HepG2 (cell line): ENCODE measurements at regions not wholly inside any gene's neighbourhood (a gene's known extent, or its start where the extent isn't known, plus 50 kb on each side); places are given as distances from the start of the nearest gene placed in this dataset.

Source experiments
- ATF1 ChIP-seq: IDR thresholded peaks from 2 replicates; pipeline ENCODE4 v1.6.1; 2016; ENCODE audit warnings: mild to moderate bottlenecking, control low read depth
- CREB1 ChIP-seq, 2 experiments: fragments of 450-650 bp in 1 of 2; IDR thresholded peaks; 2 replicates each; pipeline ENCODE4 v1.6.1; 2016 to 2017; ENCODE audit warnings: control low read depth in 1 of 2, mild to moderate bottlenecking in 1 of 2, missing compliant biosample characterization in 1 of 2, missing genetic modification characterization in 1 of 2
- JUND ChIP-seq: sonication (generic); formaldehyde crosslinking; IDR thresholded peaks from 2 replicates; pipeline ENCODE4 v1.8.0; 2022; ENCODE audit warnings: mild to moderate bottlenecking, missing genetic modification reagents
- PHF21A ChIP-seq: sonication (generic); formaldehyde crosslinking; IDR thresholded peaks from 2 replicates; pipeline ENCODE4 v1.5.0; 2020; ENCODE audit warnings: mild to moderate bottlenecking, missing genetic modification reagents
- ZNF280B ChIP-seq: sonication (generic); formaldehyde crosslinking; IDR thresholded peaks from 2 replicates; pipeline ENCODE4 v1.5.0; 2020; ENCODE audit warnings: missing genetic modification reagents, mild to moderate bottlenecking, borderline replicate concordance
- TF ChIP-seq, protein P1 (sequence below), 2 experiments: IDR thresholded peaks; 2 replicates each; pipeline ENCODE4 v1.6.1; 2011 to 2012; ENCODE audit warnings: low read length in 2 of 2, borderline replicate concordance in 1 of 2, low read depth in 1 of 2, mild to moderate bottlenecking in 1 of 2, moderate library complexity in 1 of 2

DNA sequence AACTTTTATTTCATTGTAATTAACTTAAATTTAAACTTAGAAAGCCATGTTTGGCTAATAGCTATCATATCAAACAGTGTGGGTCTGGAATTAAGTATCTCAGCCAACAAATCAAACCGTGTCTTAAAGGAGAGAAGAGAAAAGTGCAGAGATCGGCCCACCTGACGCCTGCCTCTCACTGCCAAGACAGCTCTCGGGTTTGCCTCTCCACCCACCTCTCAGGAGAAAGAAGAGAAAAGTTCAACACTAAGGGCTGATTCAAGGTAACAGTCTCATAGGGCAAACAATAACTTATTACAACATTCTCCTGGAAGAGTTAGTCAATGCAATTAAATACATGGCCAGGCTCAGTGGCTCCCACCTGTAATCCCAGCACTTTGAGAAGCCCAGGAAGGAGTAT lies 64.8 kb upstream of the PRR20G start:
- TF ChIP-seq ATF1 (CRISPR knock-in tag): no peak
- TF ChIP-seq CREB1 (IDR thresholded peaks at IDR 0.05): no peak
- no peak for TF ChIP-seq CREB1 (CRISPR knock-in tag; IDR thresholded peaks at IDR 0.05)
- no peak for TF ChIP-seq ZNF280B (CRISPR knock-in tag)
- no peak for TF ChIP-seq PHF21A (CRISPR knock-in tag)
- no peak for TF ChIP-seq JUND (CRISPR knock-in tag)
- TF ChIP-seq, protein P1, sequence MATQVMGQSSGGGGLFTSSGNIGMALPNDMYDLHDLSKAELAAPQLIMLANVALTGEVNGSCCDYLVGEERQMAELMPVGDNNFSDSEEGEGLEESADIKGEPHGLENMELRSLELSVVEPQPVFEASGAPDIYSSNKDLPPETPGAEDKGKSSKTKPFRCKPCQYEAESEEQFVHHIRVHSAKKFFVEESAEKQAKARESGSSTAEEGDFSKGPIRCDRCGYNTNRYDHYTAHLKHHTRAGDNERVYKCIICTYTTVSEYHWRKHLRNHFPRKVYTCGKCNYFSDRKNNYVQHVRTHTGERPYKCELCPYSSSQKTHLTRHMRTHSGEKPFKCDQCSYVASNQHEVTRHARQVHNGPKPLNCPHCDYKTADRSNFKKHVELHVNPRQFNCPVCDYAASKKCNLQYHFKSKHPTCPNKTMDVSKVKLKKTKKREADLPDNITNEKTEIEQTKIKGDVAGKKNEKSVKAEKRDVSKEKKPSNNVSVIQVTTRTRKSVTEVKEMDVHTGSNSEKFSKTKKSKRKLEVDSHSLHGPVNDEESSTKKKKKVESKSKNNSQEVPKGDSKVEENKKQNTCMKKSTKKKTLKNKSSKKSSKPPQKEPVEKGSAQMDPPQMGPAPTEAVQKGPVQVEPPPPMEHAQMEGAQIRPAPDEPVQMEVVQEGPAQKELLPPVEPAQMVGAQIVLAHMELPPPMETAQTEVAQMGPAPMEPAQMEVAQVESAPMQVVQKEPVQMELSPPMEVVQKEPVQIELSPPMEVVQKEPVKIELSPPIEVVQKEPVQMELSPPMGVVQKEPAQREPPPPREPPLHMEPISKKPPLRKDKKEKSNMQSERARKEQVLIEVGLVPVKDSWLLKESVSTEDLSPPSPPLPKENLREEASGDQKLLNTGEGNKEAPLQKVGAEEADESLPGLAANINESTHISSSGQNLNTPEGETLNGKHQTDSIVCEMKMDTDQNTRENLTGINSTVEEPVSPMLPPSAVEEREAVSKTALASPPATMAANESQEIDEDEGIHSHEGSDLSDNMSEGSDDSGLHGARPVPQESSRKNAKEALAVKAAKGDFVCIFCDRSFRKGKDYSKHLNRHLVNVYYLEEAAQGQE (IDR thresholded peaks at IDR 0.05; ENCODE audit: borderline replicate concordance in 1 of 2, low read depth in 1 of 2, low read length in 2 of 2): no peak
